ENCODE measurements at regions not wholly inside any gene's neighbourhood (a gene's known extent, or its start where the extent isn't known, plus 50 kb on each side); places are given as distances from the start of the nearest gene placed in this dataset.

DNA sequence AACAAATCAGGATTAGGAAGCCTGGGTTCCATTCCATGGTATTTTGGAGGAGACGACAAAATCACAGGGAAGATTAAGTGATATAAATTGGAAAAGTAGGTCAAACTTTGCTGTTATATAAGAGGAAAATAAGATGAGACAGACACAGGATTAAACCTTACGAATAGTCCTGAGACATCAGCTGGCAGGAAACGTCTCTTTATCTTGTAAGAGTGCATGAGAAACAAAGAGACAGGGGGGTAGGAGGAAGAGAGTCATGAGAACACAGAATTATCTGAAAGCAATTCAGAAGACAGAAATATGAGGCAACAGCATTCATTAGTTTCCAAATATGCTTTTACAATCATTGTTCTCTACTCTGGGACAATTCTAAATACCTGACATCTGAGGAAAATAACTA lies 310.6 kb upstream of the MIR17HG start:
- DNase-seq = no peak
- H3K4me1 ChIP-seq = no peaks in the 10 kb centered on the region

GRCh38 chr13:91042870-91043269 lies 304.6 kb upstream of the MIR17HG start:
- Histone ChIP-seq H3K9me3 (no peaks in the 10 kb centered on the region), H3K27ac (no peak overlapping the region), H3K4me1 (no peaks in the 10 kb centered on the region), H3K4me3 (no peak overlapping the region), H3K36me3 (no peaks in the 10 kb centered on the region), H3K27me3 (no peaks in the 10 kb centered on the region)
- TF ChIP-seq POLR2A (IDR thresholded peaks at IDR 0.05) (no peak), POLR2AphosphoS5 (IDR thresholded peaks at IDR 0.05) (no peak), EP300 (IDR thresholded peaks at IDR 0.05) (no peak)
- TF ChIP-seq, protein P1, sequence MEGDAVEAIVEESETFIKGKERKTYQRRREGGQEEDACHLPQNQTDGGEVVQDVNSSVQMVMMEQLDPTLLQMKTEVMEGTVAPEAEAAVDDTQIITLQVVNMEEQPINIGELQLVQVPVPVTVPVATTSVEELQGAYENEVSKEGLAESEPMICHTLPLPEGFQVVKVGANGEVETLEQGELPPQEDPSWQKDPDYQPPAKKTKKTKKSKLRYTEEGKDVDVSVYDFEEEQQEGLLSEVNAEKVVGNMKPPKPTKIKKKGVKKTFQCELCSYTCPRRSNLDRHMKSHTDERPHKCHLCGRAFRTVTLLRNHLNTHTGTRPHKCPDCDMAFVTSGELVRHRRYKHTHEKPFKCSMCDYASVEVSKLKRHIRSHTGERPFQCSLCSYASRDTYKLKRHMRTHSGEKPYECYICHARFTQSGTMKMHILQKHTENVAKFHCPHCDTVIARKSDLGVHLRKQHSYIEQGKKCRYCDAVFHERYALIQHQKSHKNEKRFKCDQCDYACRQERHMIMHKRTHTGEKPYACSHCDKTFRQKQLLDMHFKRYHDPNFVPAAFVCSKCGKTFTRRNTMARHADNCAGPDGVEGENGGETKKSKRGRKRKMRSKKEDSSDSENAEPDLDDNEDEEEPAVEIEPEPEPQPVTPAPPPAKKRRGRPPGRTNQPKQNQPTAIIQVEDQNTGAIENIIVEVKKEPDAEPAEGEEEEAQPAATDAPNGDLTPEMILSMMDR (IDR thresholded peaks at IDR 0.05) = no peak
- DNase-seq = no peak
- intact Hi-C loops (cut with DNase I) = no loop called here
- WGBS, 2 donors = 67 to 83% methylated on average over 1 of the region's 1 CpG

More for the DNA sequence above, 310.6 kb upstream of the MIR17HG start:
- no peaks in the 10 kb centered on the region for H3K36me3 ChIP-seq
- no peaks in the 10 kb centered on the region for H3K9me3 ChIP-seq
- no peak overlapping the region for H3K27ac ChIP-seq
- intact Hi-C loops (cut with DNase I) = no loop called here
- H3K4me3 ChIP-seq = no peak overlapping the region
- 65 to 71% methylated on average over 3 of the region's 3 CpGs for WGBS, 2 donors
- no peaks in the 10 kb centered on the region for H3K27me3 ChIP-seq
- TF ChIP-seq POLR2AphosphoS5 (IDR thresholded peaks at IDR 0.05) (no peak), POLR2A (IDR thresholded peaks at IDR 0.05) (no peak), EP300 (IDR thresholded peaks at IDR 0.05) (no peak)
- TF ChIP-seq, protein P1 (IDR thresholded peaks at IDR 0.05) = no peak

DNA sequence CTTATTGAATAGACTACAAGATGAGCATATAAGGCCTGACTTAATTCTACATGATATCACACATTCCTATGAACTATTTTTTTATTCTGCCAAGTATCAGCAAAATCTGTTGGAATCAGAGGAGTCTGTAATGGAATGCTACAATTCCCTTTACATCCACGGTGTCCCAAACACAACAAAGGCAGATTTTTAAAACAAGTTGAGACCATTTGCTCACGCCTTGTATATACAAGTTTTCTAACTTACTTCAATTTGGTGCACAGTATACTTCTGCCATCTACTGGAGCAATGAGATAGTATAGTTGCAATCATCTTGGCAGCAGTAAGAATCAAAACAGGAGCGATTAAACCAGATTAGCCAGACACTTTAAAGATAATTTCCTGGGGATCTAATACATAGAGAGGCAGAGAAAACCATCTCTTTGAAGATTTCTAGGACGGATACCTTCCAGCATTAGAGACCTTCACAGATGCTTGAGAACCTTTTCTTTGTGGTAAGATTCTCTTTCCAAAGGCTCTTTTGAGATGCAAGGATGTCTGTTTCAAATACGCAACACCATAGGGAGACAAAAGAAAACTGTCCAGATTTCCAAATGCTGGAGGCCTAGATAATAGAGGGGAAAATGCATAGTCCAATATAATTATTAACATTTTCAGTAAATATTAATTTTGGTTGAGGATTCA lies 302.0 kb upstream of the MIR17HG start:
- no peaks in the 10 kb centered on the region for H3K9me3 ChIP-seq
- H3K27ac ChIP-seq = no peak overlapping the region
- no peaks in the 10 kb centered on the region for H3K27me3 ChIP-seq
- H3K4me1 ChIP-seq = no peaks in the 10 kb centered on the region
- TF ChIP-seq POLR2AphosphoS5 (IDR thresholded peaks at IDR 0.05) (no peak), POLR2A (IDR thresholded peaks at IDR 0.05) (no peak), EP300 (IDR thresholded peaks at IDR 0.05) (no peak)
- TF ChIP-seq, protein P1 (IDR thresholded peaks at IDR 0.05) = no peak
- DNase-seq = no peak
- intact Hi-C loops (cut with DNase I) = no loop called here
- no peak overlapping the region for H3K4me3 ChIP-seq
- 40 to 56% methylated on average over 5 of the region's 5 CpGs for WGBS, 2 donors
- no peaks in the 10 kb centered on the region for H3K36me3 ChIP-seq

GRCh38 chr13:91046715-91047327 lies 300.7 kb upstream of the MIR17HG start:
- H3K9me3 ChIP-seq = no peaks in the 10 kb centered on the region
- 41 to 53% methylated on average over 4 of the region's 4 CpGs for WGBS, 2 donors
- H3K4me3 ChIP-seq = no peak overlapping the region
- no peaks in the 10 kb centered on the region for H3K36me3 ChIP-seq
- TF ChIP-seq, protein P1 (IDR thresholded peaks at IDR 0.05) = no peak
- TF ChIP-seq EP300 (IDR thresholded peaks at IDR 0.05) (no peak), POLR2AphosphoS5 (IDR thresholded peaks at IDR 0.05) (no peak), POLR2A (IDR thresholded peaks at IDR 0.05) (no peak)
- H3K27ac ChIP-seq = no peak overlapping the region
- intact Hi-C loops (cut with DNase I) = no loop called here
- no peaks in the 10 kb centered on the region for H3K27me3 ChIP-seq
- DNase-seq = no peak
- H3K4me1 ChIP-seq = no peaks in the 10 kb centered on the region

Data from sigmoid colon (tissue), 6 donors.